Stimulated activated CD8-positive, alpha-beta memory T cell treated with anti-CD3 and anti-CD28 coated beads, Interleukin-4, amount 100 ng/mL, for 48 hours (primary cell): ENCODE measurements at regions not wholly inside any gene's neighbourhood (a gene's known extent, or its start where the extent isn't known, plus 50 kb on each side); places are given as distances from the start of the nearest gene placed in this dataset.
"Not testable (repeated sequence)": the region's sequence is repeated elsewhere in the genome, so short reads cannot be mapped to it uniquely, and the experiment has no call there.

ENCODE experiments used
- DNase-seq: peaks from one replicate; pipeline ENCODE4 v3.0.0-alpha.2; 2020

DNA sequence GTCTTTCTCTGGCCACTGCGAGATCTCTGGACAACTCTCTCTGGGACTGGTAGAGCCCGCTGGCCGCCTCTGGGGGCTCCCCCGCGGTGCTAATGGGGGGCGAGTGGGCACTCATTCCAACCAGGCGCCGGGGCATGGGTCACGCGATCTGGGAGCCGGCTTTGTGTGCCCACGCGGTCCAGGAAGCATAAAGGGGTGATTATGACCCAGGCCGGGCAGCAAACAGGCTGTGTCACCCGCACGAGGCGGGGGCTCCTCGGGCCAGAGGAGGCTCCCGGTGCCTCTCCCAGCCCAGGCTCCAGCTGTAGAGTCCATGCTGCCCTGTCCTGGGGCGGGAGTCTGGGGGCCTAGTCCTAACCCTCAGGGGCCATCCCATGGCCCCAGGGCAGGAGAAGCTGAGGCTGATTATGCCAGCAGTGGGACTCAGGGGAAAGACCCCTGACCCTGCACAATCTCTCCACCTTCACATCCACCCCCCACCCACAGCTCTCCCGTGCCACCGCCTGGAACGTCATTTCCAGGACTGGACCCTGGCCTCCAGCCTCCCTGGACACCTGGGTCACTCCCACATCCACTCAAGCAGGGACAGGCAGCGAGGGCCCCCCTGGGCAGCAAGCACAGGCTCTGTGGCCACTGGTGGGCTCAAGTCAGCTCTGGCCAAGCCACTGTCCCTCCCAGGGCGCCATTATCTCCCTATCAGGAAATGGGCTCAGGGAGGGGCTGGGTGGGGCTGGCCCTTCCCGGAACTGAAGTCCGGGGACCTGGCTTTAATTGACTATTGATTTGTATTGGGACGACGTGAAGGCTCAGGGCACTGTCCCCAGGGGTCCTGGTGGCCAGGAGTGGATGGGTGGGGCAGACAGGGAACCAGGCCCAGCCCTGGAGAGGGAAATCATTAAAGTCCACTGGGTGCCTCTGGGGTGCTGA lies 50.0 kb downstream of the PTPRS start:
- no peak for DNase-seq

GRCh38 chr19:5289060-5289990 lies 51.3 kb downstream of the PTPRS start:
- DNase-seq = no peak

GRCh38 chr19:5288347-5288739 lies 52.3 kb downstream of the PTPRS start:
- DNase-seq = no peak

DNA sequence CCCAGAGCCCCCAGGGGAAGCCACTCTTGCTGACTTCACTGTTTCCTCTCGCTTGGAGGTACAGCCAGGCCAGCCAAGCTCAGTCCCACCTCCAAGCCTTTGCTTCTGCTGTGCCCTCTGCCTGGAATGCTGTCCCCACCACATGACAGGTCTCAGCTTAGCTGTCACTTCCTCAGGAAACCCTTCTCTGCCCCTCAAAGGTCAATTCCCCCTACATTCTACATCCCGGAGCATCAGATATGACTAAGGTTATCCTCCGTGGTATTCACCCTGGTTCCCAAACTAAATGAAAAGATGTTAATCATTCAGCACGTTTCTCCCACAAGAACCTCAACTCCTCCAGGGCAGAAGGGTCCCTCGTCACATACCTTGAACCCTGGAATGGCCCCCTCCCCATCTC lies 53.5 kb downstream of the PTPRS start:
- no peak for DNase-seq

GRCh38 chr19:5286465-5287029 lies 54.1 kb downstream of the PTPRS start:
- no peak for DNase-seq

DNA sequence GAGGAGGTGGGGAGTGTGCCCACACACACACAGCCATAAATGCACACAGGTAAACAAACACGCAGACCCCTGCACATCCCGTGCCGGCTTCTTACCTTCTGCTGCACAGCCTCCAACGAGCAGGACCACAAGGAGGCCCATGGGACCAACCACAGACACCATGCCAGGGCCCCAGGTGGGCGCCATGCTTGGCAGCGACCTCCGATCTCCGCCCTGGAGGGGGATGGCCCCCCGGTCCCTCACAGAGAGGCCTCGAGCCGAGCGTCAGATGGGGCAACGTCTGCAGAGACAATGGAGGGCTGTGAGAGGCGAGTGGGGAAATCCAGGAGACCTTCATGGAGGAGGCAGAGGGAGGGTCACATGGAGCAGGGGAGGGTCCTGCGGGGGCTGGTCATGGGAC lies 54.7 kb downstream of the PTPRS start:
- DNase-seq = no peak

GRCh38 chr19:5285311-5285710 lies 55.3 kb downstream of the PTPRS start:
- DNase-seq = no peak

GRCh38 chr19:5282901-5283300 lies 57.7 kb downstream of the PTPRS start:
- no peak for DNase-seq

DNA sequence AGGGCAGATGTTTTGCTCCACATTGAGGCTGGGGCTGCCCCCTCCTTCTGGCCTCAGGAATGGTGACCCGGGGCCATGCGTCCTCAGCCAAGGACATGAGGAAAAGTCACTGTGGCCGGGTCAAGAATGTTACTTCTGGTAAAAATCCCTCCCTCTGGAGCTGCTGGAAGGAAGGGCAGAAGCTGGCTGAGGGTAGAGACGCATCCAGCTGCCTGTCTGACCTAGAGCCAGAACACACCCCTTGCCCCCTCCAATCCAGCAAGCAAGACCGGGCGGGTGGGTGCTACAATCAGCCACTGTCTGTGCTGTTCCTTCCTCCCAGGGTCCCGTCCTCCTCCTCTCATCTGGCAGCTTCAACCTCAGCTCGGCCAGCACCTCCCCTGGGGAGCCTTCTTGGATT lies 59.0 kb downstream of the PTPRS start:
- no peak for DNase-seq

- not testable (repeated sequence) for DNase-seq
Observed at GRCh38 chr19:5275668-5276067, 64.9 kb downstream of the PTPRS start.

DNA sequence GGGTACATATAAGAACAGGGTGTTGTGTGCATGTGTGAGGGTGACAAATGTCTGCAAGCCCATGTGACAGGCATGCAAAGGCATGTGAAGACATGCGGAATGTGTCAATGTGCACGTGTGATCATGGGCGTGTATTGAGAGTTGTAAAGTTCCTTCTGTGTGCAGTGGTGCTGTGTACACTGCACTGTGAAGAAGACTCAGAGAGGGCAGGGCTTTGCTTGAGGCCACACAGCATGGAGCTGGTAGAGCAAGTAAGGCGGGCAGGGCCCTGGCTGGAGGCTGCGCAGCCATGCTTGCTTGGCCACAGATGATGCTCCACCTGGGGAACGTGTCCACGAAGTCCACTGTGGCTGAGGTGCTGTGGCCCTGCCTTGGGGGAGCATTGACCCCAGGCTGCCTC lies 66.8 kb downstream of the PTPRS start:
- DNase-seq = no peak

GRCh38 chr19:5271145-5271544 lies 69.5 kb downstream of the PTPRS start:
- DNase-seq = no peak

DNA sequence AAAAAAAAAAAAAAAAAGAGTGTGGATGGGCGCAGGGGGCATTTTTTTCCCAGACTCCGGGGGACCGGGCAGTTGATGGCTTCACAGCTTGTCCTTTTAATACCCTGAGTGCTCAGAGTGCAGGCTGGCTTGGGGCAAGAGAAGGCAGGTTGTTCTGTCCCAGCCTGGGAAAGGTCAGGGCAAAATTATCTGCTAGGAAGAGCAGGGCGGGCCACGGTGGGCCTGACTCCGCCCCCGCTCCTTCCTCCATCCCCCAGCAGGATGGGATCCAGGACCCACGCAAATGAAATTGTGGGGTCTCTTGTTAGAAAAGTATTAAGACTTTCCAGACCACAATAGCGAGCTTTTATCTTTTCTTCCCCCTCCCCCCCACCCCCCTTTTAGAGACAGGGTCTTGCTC lies 70.7 kb downstream of the PTPRS start:
- no peak for DNase-seq

- no peak for DNase-seq
Observed at GRCh38 chr19:5269279-5269678, 71.3 kb downstream of the PTPRS start.

GRCh38 chr19:5268801-5269200 lies 71.8 kb downstream of the PTPRS start:
- no peak for DNase-seq

- no peak for DNase-seq
Observed at GRCh38 chr19:5265260-5265659, 75.4 kb downstream of the PTPRS start.

- DNase-seq = no peak
Observed at GRCh38 chr19:5264453-5264852, 76.2 kb downstream of the PTPRS start.

DNA sequence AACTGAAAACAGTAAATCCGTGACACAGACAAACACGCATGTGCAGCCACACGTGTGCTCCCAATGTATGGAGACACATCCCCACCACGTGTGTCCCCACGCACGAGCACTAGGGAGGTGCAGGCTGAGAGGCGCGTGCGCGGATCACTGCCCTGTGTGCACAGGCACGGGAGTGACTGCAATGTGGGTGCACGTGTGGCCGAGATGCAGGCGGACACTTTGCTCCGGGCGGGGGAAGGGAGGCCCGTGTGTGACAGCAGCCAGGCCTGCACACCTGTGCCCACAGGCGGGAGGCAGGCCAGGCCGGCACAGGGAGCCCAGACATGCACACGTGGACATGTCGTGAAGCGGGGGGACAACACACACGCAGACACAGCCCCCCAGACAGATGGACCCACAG lies 77.0 kb downstream of the PTPRS start:
- no peak for DNase-seq

- DNase-seq = no peak
Observed at GRCh38 chr19:5262721-5263120, 77.9 kb downstream of the PTPRS start.

DNA sequence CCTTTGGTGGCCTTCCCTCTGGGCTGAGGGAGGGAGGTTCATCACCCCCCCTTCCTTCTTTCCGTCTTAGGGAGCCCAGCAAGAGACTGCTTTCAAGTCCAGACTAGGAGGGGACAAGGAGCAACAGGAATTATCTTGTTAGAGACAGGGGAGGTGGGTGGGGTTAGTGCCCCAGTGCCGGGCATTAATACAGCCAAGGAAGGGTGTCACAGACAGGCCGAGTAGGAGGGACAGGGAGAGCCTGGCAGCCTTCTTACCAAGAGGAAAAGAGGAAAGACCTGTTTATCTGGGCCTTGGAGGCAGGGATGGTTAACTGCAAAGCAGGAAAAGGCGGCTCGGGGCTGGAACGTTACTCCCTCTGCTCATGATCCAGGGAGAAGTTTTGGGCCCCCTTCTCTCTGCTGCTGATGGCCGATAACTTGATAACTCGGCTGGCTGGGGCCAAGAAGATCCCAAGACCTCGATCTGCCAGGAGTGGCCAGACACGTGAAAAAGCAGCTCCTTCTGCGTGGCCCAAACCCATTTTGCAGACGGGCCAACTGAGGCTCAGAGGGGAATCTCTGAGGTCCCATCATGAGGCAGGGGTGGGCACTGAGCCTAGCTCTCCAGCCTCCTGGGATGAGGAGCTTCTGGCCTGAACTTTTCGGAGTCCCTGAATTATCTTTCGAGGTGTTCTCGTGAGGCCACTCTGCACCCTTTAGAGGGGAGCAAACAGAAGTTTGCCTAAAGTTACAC lies 79.3 kb downstream of the PTPRS start:
- DNase-seq = no peak

- DNase-seq = no peak
Observed at GRCh38 chr19:5260381-5260967, 80.1 kb downstream of the PTPRS start.

- no peak for DNase-seq
Observed at GRCh38 chr19:5259750-5260149, 80.9 kb downstream of the PTPRS start.
